CD4-positive, alpha-beta T cell treated with Interferon alpha-2 for 1 hour (primary cell): ENCODE measurements at regions not wholly inside any gene's neighbourhood (a gene's known extent, or its start where the extent isn't known, plus 50 kb on each side); places are given as distances from the start of the nearest gene placed in this dataset.

Experiments
- DNase-seq, 2 donors: peaks; one replicate each; pipeline ENCODE4 v3.0.0-alpha.2; 2020 to 2022

DNA sequence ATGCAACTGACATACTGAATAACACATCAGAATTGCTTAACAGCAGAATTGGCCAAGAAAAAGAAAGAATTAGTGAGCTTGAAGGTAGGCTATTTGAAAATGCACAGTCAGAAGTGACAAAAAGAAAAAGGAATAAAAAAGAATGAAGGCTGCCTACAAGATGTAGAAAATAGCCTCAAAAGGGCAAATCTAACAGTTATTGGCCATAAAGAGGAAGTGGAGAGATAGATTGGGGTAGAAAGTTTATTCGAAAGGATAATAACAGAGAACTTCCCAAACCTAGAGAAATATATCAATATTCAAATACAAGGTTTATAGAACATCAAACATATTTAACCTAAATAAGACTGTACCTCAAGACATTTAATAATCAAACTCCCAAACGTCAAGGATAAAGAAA lies 67.5 kb downstream of the ATP6V1G3 start:
- DNase-seq: no peak

DNA sequence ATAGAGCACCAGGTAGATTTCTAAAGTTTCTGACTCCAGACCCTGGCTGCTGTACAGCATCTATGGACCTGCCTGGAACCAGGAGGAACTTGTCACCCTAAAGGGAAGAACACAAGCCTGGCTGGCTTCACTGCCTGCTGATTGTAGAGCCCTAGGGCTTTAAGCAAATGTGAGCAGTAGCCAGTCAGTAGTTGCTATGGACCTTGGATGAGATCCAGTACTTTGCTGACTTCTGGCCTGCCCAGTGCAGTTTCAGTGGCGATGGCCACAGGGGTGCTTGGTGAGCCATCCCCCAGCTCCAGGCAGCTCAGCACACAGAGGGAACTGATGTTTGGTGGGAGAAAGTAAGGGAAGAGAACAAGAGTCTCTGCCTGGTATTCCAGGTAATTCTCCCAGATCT lies 68.4 kb downstream of the ATP6V1G3 start:
- no peak for DNase-seq

DNA sequence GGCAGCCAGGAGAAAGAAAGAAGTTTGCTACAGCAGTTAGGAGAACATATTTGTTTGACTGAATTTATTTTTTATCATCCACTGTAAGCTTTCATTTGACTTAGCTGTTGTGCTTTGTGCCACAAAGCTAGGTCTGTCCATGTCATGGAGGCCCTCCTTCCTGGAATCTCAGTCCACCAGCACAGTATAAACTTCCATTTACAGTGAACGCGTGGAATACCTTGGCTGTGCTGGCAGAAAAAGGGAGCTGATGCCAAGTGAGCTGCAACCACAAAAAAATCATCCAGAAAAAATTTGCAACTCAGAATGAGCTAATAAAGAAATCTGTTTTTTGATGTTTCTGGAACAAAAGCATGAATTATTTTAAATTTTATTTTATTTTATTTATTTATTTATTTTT lies 72.6 kb downstream of the ATP6V1G3 start:
- no peak for DNase-seq

DNA sequence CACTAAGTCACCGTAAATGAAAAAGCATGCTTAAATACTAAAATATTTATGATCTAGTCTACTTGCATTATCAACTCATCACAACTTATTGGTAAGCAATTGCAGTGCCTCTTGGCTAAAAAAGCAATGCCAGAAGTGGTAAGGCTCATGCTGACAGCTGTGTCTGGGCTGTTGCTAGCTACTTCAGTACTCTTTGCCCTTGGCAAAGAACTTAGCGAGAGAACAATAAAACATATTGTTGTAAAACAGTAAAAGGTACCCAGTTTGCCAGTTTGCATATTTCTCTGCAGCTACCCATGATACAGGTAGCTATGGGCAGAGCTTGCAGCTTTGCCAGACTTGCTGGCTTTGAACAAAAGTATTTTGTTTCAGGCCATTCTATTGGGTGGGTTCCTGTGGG lies 73.1 kb downstream of the ATP6V1G3 start:
- no peak for DNase-seq

DNA sequence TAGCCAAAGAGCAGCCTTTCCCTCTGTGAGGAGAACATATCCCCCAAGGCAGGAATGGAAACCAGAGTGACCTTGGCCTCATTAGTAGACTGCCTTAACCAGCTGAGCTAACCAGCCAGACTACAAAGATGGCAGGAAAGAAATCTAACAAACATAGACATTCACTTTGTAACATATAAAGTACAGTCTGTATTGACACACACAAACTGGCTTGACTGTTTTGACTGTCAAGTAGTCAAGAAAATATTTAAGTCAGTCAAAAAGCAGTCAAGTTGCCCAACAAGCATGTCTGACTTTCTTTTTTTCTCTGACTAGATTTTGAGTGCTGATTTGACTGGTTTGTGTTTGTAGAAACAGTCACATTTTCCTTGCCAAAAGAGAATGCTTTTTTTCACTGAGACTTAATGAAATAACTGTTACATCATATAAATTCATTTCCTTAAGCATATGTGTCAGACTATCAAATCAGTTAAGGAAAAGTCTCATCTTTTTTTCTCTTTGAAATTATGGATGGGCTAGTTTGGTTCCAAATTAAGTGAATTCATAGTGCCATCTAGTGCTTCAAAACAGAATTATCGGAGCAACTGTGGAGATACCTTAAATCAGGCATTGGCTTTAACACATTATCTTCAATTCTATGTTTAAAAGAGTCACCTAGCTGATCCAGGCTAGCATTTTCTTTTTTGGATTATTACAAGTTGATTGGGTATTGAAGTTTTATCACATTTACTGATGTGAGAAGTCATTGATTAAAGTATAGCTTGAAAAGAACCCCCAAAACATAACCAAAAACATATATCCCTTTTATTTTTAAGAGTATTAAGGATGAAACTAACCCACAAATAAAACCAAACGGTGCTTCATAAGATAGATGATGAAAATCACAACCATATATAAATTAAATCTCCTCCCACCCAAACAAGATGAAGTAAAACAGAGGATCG lies 75.0 kb downstream of the ATP6V1G3 start:
- peak in 1 of 2 donors; percentile 63 for DNase-seq

DNA sequence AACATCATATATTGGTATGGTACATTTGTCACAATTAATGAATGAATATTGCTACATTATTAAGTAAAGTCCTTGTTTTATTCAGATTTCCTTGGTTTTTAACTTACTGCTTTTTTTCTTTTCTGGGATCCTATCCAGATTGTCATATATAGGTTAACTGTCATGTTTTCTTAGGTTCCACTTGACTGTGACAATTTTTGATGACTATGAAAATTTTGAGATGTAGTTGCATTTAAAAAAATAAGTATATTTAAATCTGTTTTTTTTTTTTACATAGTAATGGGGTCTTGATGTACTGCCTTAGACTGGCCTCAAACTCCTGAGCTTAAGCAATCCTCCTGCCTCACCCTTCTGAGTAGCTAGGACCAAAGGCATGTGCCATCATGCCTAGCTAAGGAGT lies 76.8 kb downstream of the ATP6V1G3 start:
- no peak for DNase-seq

DNA sequence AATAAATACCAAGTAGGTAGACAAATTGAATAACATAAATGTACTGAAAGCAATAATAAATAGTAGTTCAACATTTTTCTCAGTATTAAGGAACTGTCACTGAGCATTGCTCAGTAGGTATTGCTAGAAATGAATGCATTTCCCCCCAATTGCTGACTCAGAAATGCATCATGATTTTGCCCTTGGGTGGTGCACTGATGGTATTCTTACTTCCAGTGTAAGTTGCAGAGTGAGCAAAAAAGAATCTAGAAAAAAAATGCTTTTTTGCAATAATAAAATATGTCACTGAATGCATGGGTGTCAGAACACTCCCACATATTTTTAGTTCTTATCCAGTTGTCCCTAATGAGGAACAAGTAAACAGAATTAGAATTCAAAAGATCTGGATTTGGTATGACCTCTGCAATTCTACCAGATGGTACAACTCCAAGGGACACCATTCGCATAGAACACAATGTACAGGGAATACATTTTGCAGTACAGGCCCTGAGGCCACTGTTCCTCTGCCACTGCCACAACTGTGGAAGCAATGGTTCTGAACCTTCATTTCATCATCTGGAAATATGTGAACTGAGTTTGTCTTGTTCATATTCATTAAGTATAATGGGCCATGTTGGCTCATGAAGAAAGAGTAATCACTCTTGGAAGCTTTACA lies 78.0 kb downstream of the ATP6V1G3 start:
- no peak for DNase-seq

DNA sequence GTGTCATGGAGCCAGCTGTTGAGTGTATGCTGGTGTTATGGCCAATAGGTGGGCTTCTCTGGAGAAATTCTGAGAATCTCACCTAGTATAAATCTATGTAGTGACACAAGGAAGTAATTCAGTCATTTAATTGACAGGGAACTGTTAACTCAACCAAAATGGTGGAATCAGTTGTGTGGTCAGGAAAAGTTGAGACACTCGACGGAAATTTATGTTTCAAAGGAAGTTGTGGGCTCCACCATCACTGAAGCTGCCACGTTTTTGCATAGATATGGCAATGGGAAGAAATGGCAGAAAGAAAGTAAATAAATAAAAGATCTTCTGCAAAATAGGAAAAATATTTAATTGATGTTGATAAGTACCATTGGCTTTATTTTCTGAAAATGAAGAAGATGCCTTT lies 84.5 kb downstream of the ATP6V1G3 start:
- no peak for DNase-seq

DNA sequence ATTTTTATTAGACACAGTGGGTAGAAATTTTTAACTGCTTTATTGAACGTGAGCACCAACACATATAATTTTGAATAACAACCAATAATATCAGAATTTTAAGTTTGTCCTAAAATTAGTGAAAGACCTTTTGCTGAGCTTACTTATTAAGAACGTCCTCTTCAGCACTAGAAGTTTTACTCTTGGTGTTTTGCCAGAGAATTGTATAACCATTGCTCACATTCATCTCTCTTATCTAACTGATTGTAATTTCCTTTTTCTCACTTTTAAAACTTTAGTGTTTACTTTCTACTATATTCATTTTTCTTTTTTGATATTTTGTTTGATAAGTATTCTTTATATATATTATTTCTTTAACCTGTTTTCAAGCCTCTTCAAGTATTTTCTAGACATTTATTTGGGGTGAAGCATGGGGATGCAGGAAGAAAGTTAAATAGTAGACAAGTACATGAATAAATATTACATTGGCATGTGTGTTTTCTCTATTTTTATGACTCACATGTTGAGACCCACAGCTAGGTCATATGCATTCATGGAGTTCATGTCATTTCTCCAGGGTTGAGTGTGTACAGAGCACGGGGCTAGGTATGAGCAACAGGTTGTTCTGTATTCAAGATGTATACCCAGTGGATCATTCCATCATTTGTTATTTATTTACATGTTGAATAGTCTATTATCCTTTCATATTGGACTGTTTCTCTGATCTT lies 90.6 kb downstream of the ATP6V1G3 start:
- no peak for DNase-seq

DNA sequence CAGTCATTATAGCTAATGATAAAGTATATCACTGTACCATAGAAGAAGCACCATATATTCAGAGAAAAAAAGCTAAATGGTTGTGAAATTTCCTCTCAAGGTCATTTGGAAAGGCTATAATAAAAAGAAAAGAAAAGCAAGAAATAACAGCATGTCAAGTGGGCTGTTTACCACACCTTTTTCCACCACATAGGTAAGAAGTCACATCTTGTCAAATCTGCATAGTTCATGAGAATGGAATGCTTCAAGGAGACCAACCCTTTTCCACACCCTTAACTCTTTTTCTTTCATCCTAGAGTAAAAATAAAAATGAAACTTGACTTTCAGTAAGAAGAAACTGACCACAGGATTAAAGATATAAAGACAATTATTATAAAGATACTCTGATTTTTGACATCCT lies 91.2 kb downstream of the ATP6V1G3 start:
- no peak for DNase-seq

DNA sequence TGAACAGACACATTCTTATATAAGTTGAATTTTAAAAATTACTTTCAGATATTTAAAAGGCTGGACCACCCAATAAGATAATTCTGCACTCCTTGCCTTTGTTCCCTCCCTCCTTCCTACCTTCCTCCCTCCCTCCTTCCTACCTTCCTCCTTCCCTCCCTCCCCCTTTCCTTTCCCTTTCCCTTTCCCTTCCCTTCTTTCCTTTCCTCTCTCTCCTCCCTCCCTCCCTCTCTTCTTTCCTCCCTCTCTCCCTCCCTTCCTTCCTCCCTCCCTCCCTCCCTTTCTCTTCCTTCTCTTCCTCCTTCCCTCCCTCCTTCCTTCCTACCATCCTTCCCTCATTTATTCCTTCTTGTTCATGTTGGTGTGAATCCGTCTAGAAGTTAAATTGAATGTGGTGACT lies 93.0 kb downstream of the ATP6V1G3 start:
- no peak for DNase-seq

DNA sequence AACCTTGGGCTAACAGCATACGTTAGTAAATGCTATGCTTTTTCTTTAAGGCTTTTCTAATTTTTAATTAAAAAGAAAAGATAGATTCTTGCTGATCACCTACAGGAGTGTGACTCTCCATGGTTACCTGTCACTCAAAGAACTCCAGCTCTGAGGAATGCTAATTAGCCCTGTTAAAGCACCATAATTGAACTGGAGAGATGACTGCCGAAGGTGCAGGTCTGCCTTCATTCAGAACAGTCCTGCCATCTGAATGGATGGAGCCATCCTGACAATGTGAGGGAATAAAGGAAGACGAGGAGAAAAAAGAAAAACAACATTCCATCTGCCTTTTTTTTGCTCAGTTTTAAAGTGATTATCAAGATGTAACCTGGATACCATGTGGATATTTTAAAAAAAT lies 94.6 kb downstream of the ATP6V1G3 start:
- DNase-seq: no peak

DNA sequence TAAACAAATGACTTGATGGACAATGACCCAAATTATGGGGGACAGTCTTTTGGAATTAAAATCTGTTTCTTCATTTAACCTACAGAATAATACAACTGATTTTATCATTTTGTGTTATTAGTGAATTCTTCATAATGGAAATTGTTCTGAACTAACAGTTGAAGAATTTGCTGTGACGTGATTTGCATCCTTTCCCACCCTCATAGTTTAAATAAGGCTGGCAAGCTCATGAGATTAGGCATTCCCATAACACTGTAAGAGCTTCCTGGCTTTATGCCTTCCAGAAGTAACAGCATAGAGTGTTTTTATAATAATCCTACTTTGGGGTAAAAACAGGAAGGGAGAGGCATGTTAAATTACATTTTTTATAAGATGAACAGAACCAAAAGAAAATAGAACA lies 95.7 kb downstream of the ATP6V1G3 start:
- no peak for DNase-seq

DNA sequence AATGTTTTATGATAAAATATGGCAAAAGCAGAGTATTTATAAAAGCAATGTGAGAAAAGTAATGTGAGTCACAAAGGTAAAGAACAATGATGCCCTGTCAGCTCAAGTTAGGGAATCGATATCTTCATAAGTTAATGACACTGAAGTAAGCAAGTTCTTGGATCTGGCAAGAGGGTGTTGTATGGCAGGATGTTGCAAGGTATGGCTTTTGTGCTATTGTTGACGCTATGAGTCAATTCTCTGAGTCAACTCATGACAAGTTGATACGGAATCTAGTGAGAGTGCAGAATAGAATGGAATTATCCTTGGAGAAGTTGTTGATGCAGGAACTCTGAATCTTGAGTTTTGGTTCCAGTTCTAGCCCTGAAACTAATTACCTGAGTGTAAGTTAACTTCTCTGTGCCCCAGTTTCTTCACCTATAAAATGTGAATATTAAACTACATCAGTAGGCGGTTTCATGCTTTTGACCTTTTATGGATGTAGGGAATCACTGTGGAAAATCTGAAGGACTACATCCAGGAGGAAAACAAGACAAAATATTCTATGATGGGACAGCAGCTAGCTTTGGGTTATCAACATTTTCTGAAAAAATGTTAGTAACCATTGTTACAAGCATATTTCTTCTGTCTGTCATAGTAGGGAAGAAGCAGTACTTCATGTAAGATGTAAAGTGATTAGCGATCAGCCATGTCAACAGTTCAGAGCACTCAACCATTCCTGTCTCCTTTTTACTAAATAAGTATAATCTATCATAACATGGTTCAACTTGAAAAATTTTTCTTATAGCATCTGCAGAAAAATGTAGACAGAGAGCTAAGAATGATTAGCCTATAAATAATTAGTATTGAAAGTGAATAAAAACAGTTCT lies 96.9 kb downstream of the ATP6V1G3 start:
- DNase-seq: no peak

DNA sequence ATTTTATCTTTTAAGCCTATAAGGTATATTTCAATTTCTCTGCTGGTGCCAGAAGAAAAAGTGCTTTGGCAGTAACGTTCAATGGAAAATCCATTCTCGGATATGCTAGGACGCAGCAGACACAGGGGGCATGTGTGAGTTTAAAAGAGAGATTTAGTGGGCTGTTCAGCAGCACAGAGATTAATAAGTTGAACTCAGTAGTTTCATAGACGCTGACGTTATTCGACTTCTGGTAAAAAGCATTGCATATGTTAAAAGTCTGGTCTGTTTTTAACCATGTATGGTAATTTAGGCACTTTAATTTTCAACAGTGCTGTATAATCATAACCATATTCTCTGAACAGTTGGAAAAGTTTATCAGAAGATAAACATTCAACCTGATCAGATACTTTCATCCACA lies 99.6 kb downstream of the ATP6V1G3 start:
- no peak for DNase-seq

DNA sequence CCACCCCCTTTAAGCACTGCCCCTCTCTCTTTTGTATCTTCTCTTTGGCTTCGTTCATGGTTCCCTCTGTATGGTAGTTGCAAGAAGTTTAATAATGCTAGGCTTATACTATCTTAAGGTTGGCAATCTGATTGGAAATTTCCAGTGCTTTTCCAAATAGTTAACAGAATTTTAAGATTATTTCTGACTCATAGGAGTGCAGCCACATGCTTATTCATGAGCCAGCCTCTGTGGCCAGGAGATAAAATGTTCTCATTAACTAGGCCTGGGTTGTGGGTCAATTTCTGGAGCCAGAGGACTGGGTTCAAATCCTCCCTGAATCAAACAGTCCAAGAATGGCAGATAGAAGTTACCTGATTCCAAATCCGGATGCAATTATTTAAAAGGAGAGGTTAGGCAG lies 103.1 kb downstream of the ATP6V1G3 start:
- DNase-seq: no peak

DNA sequence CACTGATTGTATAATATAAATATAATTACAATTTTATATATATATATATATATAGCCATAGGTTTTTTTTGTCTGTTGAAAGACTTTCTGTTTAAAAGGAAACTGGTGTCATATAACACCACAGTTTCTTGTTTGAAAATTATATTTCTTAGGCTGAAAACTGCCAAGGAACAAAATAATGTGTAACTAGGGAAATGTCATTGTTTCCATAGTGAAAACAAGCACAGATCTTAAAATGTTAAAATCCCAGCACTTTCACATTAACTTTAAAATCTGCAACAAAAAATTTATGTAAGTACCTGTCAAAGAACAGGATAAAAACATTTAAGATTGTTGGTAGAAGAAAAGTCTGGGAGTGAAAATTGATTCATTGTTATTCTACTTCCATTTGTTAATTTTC lies 104.2 kb downstream of the ATP6V1G3 start:
- DNase-seq: no peak

DNA sequence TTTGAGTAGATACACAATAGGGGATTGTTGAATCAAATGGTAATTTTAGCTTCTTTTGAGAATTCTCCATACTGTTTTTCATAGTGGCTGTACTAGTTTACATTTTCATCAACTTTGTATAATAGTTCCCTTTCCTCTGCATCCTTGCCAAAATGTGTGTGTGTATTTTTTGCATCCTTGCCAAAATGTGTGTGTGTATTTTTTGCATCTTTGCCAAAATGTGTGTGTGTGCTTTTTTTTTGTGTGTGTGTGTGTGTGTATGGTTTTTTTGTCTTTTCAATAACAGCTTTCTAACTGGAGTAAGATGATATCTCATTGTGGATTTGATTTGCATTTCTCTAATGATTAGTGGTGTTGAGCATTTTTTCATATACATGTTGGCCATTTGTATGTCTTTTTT lies 105.4 kb downstream of the ATP6V1G3 start:
- DNase-seq: no peak

DNA sequence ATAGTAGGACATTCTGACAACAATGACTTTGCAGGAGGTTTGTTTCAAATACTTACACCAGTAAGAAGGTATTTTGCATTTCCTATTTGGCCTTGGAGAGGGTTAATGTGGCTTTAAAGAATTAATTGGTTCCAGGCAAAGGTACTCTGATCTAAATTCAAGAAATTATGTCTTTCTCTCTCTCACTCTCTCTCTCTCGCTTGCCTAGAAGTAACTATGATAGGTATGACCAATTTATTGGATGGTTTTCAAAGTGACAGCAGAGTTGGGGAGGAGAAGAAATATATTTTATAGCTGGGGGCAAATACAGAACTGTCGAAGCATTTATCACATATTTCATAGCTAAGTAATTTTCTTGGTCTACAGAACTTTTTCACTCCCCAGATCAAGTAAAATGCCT lies 116.0 kb downstream of the ATP6V1G3 start:
- no peak for DNase-seq

DNA sequence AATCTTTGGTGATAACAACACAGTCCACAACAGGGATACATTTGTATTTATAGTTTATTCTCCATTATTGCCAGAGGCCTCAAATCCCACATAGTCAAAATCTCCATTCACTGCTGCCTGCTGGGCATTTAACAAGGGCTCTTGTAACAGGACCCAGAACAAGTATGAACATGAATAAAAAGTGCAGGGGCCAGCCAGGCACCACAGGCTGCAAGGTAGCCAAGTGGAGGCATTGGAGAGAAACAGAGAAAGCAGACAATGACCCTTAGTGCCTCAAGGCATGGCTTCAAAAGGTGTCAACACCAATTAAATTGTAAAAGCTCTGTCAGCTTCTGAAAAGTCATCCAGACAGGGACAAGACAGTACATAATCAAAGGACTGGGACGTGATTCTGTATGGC lies 116.8 kb downstream of the ATP6V1G3 start:
- no peak for DNase-seq

DNA sequence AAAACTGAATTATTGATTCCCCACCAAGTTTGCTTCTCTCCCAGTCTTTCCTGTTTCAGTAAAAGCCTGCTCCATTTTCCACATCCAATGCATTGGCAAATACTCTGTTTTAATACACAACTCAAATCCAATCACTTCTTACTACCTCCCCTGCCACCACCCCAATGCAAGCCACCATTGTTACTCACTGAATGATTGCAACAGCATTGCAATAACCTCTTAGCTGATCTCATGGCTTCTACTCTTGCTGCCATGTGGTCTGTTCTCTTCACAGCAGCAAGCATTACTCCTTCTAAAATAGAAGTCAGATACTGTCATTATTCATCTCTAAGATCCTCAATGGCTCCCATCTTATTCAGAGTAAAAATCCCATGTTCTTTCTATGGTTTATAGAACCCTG lies 123.4 kb downstream of the ATP6V1G3 start:
- no peak for DNase-seq

DNA sequence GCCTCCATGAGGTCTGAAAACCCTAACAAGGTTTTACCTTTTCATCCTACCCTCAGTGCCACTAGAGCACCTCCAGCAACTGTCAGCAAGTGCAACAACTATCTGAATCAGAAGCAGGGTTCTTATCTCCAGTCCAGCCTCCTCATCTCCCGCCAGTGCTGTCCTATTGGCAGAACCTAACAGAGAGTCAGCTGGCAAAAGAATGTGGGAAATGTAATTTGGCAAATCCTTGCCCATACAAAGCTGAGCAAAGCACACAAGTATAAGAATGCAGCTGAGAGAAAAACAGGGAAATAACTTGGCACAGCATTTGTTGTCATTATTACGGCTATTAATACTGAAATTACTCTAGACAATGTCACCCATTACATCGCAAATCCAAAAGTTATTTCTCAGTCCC lies 124.2 kb downstream of the ATP6V1G3 start:
- no peak for DNase-seq

DNA sequence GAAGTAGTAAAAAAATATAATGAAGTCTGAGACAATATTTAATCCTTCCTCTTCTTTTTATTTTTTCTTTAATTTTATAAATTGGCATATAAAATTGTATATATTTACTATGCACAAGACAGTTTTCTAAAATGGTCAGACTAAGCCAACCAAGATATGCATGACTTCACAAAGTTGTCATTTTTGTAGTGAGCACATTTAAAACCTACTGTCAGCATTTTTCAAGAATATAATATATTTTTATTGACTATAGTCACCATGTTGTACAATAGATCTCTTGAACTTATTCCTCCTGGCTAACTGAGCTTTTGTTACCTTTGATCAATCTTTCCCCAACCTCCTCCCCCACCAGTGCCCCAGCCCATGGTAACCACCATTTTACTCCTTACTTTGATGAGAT lies 129.2 kb downstream of the ATP6V1G3 start:
- DNase-seq: no peak
